GM21723 (cell line): ENCODE measurements at regions not wholly inside any gene's neighbourhood (a gene's known extent, or its start where the extent isn't known, plus 50 kb on each side); places are given as distances from the start of the nearest gene placed in this dataset.

Experiments
- ATAC-seq: cut with Tn5 transposase; IDR thresholded peaks from one replicate; pipeline ENCODE4 v1.9.1; 2021; ENCODE audit warnings: mild to moderate bottlenecking, moderate library complexity; ENCODE audit not compliant: unreplicated experiment

DNA sequence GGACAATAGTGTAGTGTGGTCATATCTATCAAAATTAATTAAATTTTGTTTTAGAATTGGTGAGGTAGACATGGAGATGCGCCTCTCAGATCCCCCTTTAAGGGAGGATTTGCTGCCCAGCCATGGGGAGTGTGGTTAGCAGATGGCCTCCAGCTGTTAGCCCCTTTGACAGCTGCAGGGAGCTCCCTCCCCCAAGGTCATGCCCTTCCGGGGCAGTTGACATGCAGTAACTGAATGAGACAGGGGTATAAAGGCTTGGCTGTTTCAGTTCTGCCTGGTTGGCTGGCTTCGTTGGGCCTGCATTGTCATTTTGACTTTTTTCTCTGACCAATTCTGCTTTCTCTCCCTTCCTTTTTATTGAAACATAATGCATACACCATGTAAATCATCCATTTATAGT is 291.5 kb upstream of the SRRM4 start:
- peak; percentile 92 for ATAC-seq

DNA sequence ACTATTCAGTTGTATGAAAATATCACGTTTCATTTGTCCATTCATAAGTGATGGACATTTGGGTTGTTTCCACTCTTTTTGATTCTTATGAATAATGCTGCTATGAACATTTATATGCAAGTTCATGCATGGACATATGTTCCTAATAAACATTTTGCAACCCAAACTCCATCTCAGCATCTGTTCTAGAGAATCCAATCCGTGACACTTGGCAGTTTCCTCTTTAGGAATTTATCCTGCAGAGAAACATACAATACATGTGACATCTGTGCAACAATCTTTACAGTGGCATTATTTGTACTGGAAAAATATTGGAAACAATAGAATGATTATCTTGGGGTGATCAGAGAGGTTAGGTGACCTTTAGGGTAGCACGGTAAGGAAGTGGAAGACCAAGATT is 290.8 kb upstream of the SRRM4 start:
- ATAC-seq = no peak

DNA sequence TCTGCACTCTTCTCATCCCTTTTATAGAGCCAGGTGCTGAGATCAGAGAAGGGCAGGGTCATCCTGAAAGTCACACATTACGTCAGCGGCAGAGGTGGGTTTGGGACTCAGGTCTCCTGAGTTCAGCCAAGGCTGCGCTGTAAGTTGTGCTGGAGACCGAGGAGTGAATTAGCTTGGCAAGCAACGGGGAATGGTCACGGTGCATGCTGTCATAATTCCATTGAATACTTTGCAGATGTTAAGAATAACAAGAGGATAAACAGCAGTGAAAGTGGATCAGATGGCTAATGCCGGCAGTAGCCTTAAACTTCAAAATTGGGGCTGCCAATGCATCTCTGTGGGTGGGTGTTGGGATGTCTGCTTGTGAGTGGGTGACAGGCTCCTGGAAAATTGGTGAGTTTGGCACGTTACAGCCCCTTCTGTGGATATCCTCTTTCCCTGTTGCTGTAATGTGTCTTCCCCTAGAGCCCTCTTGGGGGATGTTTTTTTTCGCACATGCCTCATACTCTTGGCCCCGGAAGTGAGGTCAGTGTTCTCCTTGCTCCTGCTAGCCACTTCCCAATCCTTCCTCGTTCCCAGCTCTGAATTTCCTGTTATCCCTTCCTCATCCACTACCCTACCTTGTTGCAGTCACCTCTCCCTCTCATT is 287.1 kb upstream of the SRRM4 start:
- ATAC-seq = no peak

DNA sequence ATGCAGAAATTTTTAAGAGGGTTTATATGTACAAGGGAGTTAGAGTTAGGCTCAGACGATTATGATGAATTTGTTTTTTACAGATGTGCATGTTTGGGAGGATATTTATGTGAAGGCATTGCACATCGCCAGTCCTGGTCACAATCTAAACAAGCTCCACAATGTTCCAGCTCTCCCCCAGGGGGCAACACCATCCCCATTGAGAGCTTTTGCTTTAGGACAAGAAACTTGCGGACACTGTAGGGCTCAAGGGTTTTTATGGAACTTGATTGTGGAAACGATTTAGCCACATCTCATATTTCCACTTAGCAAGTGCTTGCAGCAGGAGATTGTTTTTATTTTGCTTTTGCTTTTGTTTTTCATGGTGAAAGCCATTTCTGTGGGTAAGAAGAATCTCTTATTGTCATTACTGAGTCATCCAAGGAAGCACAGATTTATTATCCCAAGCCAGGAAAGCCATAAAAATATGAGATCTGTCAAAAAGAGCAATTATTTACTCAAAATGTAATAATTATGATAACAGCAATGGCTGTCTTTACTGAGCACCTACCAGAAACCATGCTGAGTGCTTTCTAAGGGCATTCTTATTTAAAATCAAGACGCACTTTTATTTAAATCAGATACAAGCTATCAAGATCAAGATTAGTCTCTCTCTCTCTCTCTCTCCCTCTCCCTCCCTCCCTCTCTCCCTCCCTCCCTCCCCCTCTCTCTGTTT is 276.7 kb upstream of the SRRM4 start:
- ATAC-seq = no peak

DNA sequence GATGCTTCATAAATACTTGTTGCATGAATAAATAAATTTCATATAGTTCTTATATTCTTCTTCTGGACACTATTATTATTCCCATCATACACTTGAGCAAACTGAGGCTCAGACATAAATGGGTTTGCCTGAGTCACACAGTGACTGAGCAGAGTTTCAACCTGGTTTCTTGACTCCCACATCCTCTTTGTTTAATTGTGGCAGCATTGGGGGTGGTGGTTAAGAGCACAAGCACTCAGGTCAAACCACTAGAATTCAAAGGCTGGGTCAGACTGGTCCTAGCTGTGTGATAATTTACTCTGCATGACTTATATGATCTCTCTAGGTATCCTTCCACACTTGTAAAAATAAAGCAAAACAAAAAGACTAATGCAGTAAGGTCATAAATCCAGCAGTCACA is 274.9 kb upstream of the SRRM4 start:
- ATAC-seq = peak; percentile 75

DNA sequence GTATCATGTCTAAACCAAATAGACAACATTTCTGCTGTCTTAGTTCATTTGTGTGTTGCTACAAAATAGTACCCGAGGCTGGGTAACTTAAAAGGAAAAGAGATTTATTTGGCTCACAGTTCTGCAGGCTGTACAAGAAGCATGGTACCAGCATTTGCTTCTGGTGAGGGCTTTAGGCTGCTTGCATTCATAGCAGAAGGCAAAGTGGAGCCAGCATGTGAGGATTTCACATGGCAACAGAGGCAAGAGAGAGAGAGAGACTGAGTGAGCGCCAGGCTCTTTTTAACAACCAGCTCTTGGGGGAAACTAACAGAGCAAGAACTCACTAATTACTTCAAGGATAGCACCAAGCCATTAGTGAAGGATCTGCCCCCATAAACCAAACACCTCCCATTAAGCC is 271.4 kb upstream of the SRRM4 start:
- no peak for ATAC-seq

DNA sequence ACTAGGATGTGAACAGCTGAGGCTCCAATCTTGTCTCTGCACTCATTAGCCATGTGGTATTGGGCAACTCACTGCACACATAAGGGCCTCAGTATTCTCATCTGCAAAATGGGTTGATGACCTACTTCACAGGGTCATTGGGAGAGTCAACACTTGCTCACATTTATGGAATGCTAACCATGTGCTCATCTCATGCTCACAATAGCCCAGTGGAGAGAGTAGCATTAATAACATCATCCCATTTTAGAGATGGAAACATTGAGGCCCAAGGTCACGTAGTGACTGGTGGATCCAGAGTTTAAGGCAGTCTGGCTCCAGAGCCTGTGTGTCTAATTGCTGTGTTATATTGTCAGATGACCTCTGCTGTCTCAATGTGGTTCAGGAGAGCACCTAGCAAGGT is 270.2 kb upstream of the SRRM4 start:
- no peak for ATAC-seq

DNA sequence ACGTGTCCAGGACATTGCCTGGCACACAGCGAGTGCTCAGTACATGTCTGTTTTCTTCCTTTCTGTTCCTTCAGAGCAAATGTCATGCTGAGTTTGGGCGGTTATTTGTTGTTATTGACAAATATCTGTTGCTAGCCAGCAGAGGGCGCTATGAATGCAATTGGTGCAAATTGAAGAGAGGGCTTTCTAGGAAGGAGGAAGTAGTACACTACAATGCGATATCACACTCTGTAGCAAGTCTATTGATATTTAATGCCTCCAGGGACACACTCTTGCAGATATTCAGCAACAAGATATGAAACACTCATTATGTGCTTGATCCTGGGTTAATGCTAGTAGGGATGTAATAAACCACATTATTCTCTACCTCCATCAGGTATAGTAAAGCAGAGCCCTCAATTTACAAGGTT is 267.3 kb upstream of the SRRM4 start:
- peak; percentile 78 for ATAC-seq

DNA sequence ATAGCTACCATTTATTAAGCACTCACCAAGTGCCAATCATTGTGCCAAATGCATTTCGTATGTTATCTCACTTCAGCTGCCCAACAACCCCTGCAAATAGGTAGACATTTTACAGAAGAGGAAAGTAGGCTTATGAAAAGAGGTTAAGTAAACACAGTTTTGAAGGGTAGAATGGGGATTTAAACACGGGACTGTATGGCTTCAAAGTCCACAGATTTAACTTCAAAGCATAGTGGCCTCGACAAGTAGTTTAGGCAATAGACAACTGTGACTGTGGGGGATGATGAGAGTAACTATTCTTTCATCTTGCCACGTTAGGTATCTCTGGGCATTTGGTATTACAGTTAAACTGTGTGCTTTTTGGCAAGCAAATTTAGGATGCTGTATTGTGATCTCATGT is 266.8 kb upstream of the SRRM4 start:
- no peak for ATAC-seq

DNA sequence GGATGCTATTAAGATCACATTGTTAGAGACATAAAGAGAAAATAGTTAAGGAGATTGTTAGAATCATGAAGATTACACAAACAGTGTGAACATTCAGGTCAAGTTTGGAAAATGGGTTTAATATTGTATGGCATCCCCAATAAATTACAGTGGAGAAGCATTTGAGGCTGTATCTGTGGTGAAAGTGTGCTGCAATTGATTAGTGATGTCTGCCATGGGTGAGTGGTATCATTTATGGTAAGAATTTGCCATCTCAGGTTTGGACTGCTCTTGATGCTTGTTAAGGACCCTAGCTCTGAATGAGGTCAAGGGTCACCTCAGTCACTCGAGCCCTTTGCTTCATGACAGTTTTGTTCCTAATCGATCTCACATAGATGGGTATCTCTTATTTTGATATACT is 265.7 kb upstream of the SRRM4 start:
- no peak for ATAC-seq

DNA sequence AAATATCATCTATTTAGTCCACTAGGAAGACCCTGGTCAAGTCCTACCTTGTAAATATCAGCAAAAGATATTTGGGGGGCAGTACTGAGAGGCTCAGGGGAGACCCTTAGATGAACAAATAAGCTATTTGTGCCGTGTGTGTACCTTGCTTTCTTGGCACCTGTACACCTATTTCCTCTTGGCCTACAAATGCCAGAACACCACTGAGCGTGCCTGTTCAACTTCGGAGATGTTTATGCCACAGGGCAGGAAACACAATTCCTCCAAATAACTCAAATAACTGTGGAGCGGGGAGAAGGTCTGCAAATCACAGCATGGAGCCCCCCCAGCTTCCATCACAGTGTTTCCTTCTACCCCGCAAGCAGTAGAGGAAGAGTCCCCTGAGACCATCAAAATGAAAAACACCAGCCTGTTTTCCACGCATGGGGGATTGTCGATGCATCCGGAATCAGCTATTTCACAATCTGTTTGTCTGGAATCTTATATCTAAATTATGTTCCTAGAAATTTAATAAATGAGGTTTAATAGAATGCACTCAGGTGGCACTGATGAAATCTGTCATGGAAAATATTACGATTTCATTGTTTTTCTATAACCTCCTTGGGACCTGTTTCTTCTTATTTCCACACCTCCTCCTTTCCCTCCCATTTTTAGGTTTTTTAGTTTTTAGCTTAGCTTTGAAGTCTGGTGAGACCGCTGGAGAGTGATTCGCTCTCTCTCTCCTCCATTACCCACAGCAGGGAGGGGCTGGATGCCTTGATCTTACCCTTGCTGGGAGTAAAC is 254.0 kb upstream of the SRRM4 start:
- ATAC-seq = no peak

DNA sequence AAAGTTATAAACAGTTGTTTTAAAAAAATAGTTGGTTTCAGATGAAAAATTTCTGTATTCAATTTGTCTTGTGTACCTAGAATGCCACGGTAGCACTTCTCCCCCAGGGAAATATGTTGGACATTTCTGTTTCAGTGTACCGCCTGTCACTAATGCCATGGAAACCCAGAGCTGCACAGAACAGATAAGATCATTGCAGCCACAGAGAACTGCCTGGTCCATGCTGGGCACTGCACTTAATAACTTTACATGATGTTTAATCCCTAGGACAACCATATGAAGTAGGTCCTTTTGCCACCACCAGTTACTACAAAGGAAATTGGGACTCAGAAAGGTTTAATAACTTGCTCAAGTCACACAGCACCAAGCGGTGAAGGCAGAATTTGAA is 253.4 kb upstream of the SRRM4 start:
- no peak for ATAC-seq

DNA sequence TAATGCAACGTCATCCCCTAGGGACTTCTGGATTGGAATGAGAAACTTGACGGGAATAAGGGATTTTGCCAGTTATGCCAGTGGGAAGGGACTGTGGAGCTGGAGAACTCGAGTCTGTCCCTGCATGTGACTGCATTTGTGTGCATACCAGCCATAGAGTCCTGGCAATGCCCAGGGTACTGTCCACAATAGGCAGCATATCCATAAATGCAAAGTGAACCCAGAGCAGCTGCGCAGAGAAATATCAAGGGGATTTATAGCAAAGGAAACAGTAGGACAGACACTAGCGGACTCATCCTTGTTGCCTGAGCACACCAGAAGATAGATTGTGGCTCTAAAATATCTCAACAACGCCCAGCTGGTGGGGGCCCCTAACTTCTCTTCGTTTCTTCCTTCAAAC is 247.1 kb upstream of the SRRM4 start:
- no peak for ATAC-seq

DNA sequence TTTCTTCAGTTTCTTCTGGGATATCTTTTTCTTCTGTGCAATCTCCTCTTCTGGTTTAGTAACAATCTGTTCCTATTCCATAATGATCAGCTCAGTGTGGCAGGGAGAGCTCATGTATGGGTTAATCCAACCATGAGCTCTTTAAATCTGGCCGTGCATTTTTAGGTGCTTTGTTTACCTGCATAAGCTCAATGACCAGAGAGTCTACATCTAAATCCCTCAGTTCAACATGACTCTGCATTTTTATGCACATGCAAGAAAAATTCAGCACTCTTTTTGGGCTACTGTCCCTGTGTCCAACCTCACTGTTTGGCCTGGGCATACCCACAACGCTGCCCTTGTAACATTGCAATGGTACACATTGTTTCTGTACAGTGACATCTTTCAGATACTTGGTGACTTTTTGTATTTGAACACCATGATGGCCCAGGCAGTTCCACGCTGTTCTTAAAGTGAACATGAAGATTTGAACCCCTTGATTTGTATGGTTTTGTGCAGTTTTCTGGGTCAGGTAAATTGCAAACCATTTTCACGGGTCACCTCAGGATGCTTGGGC is 243.3 kb upstream of the SRRM4 start:
- no peak for ATAC-seq

DNA sequence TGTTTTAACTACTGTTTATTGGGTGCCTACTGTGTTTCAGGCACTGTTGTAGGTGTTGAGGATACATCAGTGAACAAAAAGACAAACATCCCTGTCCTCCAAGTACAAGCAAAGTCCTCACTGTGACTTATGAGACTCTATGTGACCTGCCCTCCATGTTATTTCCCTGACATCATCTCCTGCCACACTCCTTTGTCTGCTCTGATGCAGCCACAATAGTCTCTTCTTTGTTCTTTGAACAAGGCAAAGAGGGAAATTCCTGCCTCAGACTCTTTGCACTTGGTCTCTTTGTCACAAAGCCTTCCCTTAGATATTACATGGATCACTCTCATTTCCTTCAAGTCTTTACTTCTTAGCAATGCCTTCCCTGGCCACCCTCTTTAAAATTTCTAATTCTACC is 240.1 kb upstream of the SRRM4 start:
- no peak for ATAC-seq

DNA sequence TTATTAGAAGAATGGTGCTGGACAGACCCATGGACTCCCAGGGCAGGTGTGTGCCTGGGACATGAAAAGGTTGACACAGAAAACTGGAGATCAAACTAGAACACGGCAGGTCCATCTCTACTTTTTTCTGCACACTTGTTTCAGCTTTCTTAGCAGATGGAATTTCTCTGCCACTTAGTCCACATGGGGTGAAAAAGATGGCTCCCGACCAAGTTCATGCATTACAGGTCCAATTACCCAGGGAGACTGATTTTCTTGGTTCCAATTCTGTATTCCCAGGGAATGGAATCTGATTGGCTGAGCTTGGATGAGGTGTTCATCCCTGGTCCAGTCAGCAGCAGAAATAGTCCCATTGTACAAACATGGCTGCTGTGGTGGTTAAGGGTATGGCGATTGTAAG is 238.9 kb upstream of the SRRM4 start:
- ATAC-seq = no peak

DNA sequence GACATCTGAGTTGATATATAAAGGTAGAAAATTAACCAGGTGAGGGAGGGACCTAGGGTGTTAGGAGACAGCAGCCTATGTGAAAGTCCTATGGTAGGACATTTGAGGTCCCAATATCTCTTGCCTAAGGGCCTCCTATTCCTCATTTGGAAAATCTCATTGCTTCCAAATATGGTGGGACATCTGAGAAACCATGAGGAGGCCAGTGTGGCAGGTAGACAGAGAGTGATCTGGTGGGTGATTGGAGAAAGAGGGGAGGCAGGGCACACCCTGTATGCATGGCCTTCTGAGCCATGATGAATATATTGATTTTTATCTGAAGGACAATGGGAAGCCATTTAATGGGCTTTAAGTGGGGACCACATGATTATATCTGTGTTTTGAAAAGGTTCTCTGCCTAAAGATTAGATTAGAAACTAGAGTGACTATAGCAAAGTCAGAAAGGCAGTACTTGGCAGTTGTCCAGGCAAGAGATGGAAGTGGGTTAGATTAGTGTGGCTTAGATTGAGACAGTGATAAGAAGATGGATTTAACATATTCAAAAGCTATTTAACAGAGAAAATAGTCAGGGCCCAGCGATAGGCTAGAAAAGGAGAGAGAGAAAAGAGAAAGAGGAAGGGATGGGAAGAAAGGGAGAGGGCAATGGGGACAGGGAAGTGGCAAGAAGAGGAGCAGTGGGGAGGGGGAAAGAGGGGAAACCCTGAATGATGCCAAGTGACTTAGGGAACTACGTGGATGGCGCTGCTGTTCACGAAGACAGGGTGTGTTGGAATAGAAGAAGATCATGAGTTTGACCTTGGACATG is 237.2 kb upstream of the SRRM4 start:
- ATAC-seq = no peak

DNA sequence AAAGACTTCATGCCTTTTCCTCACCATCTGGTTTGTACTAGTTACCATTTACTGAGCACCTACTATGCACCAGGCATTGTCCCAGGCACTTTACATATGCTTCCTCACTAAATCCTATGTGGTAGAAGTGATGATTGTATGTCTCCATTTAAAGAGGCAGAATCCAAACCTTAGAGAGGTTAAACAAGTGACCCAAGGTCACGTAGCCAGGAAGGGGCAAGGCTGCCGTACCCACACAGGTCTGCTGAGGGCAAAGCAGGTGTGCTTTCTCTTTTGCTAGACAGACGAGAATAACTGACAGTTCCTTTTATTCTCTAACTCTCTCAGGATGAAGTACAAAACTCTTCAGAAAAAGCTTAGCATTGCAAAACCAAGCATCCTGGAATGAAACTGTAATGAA is 235.2 kb upstream of the SRRM4 start:
- no peak for ATAC-seq

DNA sequence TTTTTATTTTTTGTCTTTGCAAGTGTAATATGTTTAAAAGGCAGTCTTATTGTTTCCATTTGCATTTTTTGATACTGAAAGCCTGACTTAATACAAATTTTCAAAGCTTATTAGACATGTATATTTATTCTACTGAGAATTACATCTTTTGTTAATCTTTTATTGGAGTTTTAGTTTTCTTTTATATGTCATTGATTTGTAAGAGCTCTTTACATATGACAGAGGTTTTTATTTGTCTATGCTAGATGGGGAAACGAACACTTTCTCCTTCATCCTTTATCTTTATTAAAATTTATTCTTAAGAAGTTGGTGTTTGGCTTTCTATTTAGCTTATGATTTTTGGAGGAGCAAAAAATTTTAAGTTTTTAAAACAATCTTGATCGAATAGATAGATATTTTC is 234.4 kb upstream of the SRRM4 start:
- ATAC-seq = no peak

DNA sequence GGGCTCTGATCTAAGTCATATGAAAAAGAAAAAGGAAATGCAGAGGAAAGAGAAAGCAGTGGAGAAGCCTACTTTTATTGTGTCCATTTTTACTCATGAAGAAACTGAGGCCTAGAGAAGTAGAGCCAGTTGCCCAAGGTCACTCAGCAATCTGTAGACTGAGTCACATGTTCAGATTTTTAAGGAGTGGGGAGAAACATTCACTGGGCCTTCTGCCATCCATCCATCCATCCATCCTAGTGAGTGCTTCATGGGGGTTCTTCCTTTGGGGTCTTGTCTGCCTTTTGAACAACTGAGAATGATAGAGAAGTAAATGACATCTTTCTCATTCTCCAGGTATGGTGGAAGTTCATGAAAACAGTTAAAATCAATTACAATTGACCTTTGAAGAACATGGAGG is 233.6 kb upstream of the SRRM4 start:
- no peak for ATAC-seq
